Calu3 (cell line): ENCODE measurements at regions not wholly inside any gene's neighbourhood (a gene's known extent, or its start where the extent isn't known, plus 50 kb on each side); places are given as distances from the start of the nearest gene placed in this dataset.

ENCODE experiments used
- BruUV-seq: library from RNA; stranded (reverse); fragments of 400-500 nt; replicated peaks from 2 replicates; lab custom pipeline; 2021; lab: Mats Ljungman, UMichigan
- CTCF ChIA-PET: fragments of 300-600 bp; sonication (Branson Sonifier 250); formaldehyde crosslinking; loops from one replicate; lab custom pipeline; 2022; ENCODE audit warnings: antibody characterized with exemption; lab: Charles Lee
- DNase-seq: peaks from one replicate; pipeline ENCODE4 v3.0.0; 2022
- H3K27ac Mint-ChIP-seq: one replicate; pipeline ENCODE4 v1.8.0; 2022; ENCODE audit warnings: mixed read lengths; ENCODE audit not compliant: unreplicated experiment
- H3K27me3 Mint-ChIP-seq: one replicate; pipeline ENCODE4 v1.8.0; 2022; ENCODE audit warnings: mixed read lengths; ENCODE audit not compliant: unreplicated experiment
- H3K36me3 Mint-ChIP-seq: one replicate; pipeline ENCODE4 v1.8.0; 2022; ENCODE audit warnings: mild to moderate bottlenecking, moderate library complexity, mixed read lengths; ENCODE audit not compliant: insufficient read depth, unreplicated experiment
- H3K4me1 Mint-ChIP-seq: one replicate; pipeline ENCODE4 v1.8.0; 2022; ENCODE audit warnings: mild to moderate bottlenecking, low read depth, mixed read lengths; ENCODE audit not compliant: unreplicated experiment
- H3K4me3 Mint-ChIP-seq: one replicate; pipeline ENCODE4 v1.8.0; 2022; ENCODE audit warnings: mild to moderate bottlenecking, low read depth, moderate library complexity, mixed read lengths; ENCODE audit not compliant: unreplicated experiment
- H3K9me3 Mint-ChIP-seq: one replicate; pipeline ENCODE4 v1.8.0; 2022; ENCODE audit warnings: low read depth, mixed read lengths; ENCODE audit not compliant: unreplicated experiment
- CTCF ChIP-seq: fragments of 200-600 bp; IDR thresholded peaks from one replicate; pipeline ENCODE4 v1.8.0; 2022; ENCODE audit warnings: antibody characterized with exemption; ENCODE audit not compliant: unreplicated experiment
- intact Hi-C: fragments of 100-400 bp; cut with micrococcal nuclease; formaldehyde crosslinking; loops from one replicate; pipeline ENCODE4 v1.10.0; 2022; ENCODE audit not compliant: unreplicated experiment

GRCh38 chr2:109701362-109701761 is 87.2 kb downstream of the SOWAHC start:
- no peak for TF ChIP-seq CTCF
- Mint-ChIP-seq H3K4me1 (peaks cover 54% of the 10 kb centered on the region), H3K27ac (peak overlapping the region; percentile 21), H3K9me3 (no peaks in the 10 kb centered on the region), H3K4me3 (no peak overlapping the region), H3K27me3 (no peaks in the 10 kb centered on the region), H3K36me3 (peaks cover 18% of the 10 kb centered on the region)
- no TSS peak for BruUV-seq
- CTCF ChIA-PET: interaction anchor here (1.1 to 2.7 kb wide), 2 partner anchors 10 to 12 kb away, joined by 3 to 9 read pairs; no protein-coding TSS in a partner anchor
- DNase-seq: no peak
- intact Hi-C loops: no loop called here

DNA sequence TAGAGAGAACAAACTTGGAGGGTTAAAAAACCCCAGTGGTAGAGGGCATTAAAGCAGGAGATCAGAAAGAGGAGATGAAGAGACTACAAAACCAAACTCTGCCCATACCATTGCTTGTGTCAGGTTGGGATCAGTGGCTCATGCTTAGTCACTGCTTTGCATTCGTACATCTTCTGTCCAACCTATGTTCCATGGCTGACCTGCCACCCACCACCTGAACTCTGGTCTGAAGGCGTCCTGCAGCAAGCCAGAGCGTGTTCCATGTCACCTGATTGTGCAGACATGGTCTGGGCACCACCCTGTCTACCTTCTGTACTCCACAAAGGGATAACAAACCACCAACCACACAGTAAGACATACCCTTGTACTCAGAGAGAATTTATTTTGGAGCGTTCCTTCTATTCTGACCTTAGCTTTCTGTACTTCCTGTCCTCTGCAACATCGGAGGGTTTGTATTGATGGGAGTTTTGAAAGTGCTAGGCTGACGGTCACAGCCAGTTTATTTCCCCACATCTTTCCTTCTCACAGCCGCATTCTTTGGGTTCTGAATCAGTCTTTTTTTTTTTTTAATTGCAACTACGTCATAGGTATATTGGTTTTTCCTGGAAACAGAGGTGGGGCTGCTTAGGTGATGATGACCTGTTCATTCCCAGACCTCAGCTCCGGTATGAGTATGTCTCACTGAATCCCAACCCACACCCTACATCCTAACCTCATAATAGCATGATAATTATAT is 88.3 kb downstream of the SOWAHC start:
- intact Hi-C loops: no loop called here

DNA sequence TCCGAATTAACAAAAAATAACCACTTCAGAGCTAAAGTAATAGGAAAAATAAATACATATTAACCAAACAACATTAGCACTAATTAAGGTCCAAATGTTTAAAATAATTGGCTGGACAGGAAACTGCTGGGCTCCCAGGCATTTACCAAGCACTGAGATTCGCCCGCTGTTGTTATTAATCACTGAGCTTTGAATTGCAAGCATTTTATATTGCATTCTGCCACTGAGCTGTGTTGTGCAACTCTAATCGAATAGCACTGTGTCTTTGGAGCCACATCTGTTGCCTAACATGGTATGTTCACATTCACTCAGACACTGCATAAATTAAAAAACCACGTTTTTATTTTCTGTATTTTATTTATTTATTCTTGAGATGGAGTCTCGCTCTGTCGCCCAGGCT is 88.9 kb downstream of the SOWAHC start:
- no peak for TF ChIP-seq CTCF
- Mint-ChIP-seq H3K9me3 (no peaks in the 10 kb centered on the region), H3K36me3 (peaks cover 18% of the 10 kb centered on the region), H3K4me1 (peaks cover 54% of the 10 kb centered on the region), H3K4me3 (no peak overlapping the region), H3K27me3 (no peaks in the 10 kb centered on the region), H3K27ac (peak overlapping the region; percentile 89)
- BruUV-seq: no TSS peak
- no peak for DNase-seq
- CTCF ChIA-PET: interaction anchor here (0.7 to 2.7 kb wide), 7 partner anchors 8 to 409 kb away, joined by 3 to 9 read pairs (median 4); no protein-coding TSS in a partner anchor
- intact Hi-C loops: no loop called here

More for the DNA sequence above, 88.3 kb downstream of the SOWAHC start:
- H3K27me3 Mint-ChIP-seq: no peaks in the 10 kb centered on the region
- CTCF ChIA-PET: interaction anchor here (0.7 to 2.7 kb wide), 9 partner anchors 8 to 409 kb away, joined by 3 to 9 read pairs (median 4); no protein-coding TSS in a partner anchor
- peaks cover 54% of the 10 kb centered on the region for H3K4me1 Mint-ChIP-seq
- peak; percentile 50 for DNase-seq
- BruUV-seq: TSS peak; percentile 87
- H3K27ac Mint-ChIP-seq: peak overlapping the region; percentile 89
- H3K36me3 Mint-ChIP-seq: peaks cover 18% of the 10 kb centered on the region
- H3K4me3 Mint-ChIP-seq: peak overlapping the region; percentile 27
- H3K9me3 Mint-ChIP-seq: no peaks in the 10 kb centered on the region
- TF ChIP-seq CTCF: no peak

DNA sequence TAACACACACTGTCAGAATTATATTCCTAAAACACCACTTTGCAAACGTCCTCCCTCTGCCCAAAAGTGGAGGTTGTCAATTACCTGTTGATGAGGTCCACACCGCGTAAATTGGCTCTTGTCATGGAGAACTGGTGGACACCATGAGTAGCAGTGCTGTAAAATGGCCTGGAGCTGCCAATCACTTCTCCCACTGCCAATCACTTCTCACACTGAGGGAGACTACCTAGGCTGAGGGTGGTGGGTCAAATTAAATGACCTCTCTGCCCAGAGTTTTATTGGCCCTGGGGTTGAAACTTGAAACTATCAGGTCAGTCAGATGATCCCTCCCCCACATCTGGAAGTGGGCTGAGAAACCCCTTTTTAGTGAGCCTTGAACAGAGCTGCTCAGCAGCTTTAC is 89.6 kb downstream of the SOWAHC start:
- H3K36me3 Mint-ChIP-seq: peaks cover 14% of the 10 kb centered on the region
- CTCF ChIA-PET: interaction anchor here (1.0 to 2.7 kb wide), 3 partner anchors 9 to 13 kb away, joined by 3 to 9 read pairs (median 4); no protein-coding TSS in a partner anchor
- BruUV-seq: no TSS peak

More for the DNA sequence above, 89.6 kb downstream of the SOWAHC start:
- TF ChIP-seq CTCF: no peak
- Mint-ChIP-seq H3K27me3 (no peaks in the 10 kb centered on the region), H3K4me3 (no peak overlapping the region), H3K27ac (peak overlapping the region; percentile 75), H3K4me1 (peaks cover 48% of the 10 kb centered on the region), H3K9me3 (no peaks in the 10 kb centered on the region)
- intact Hi-C loops: no loop called here
- DNase-seq: no peak
